Cerebellar cortex (tissue), 1 donor: ENCODE measurements at regions not wholly inside any gene's neighbourhood (a gene's known extent, or its start where the extent isn't known, plus 50 kb on each side); places are given as distances from the start of the nearest gene placed in this dataset.
"Not testable (repeated sequence)": the region's sequence is repeated elsewhere in the genome, so short reads cannot be mapped to it uniquely, and the experiment has no call there.

Source experiments
- DNase-seq: peaks from one replicate; pipeline ENCODE4 v3.0.0-alpha.2; 2015; ENCODE audit warnings: low spot score

DNA sequence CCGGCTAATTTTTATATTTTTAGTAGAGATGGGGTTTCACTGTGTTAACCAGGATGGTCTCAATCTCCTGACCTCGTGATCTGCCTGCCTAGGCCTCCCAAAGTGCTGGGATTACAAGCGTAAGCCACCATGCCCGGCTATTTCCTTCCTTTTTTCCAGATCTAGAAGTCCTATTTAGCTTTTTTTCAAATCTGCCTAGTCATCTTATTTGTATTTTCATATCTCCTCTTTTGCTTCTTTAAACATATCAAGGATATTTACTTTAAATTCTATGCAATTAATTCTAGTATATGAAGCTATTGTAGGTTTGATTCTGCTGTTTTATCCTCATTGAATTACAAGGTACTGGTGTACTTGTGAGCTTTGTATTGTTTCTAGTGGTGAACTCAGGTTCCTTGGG, 119.1 kb downstream of the MACIR start:
- DNase-seq, result not testable (repeated sequence)

DNA sequence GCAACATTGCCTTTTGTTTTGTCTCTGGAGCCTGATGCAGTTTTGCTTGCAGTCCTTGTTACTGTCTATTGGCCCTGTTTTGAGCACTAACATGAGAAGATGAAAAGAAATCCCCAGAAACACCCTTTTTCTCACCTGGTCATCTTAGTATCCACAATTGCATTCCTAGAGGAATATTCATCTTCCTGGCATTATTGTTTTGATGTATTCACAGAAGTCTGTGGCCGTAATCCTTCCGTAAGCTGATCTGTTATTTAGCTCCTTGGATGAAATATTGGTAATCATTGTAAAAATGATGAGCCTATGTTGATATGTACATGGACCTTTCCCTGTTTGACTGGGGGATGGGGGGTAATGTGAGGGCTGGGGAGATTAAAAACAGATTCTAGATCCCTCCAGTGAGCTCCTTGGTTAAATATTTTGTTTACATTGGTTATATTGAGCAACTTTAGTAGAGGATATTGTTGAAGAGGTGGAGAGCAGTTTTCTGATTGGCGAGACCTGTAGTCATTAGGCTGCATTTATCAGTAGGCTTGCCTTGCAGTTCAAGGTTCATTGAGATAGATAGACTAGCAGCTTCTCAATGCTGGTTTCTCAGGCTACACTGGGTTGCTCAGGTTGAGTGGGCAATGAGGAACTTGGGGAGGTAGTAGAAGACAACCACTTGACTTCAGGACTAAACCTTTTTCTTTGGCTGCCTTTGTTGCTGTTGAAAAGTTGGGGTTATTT, 117.5 kb downstream of the MACIR start:
- DNase-seq, result no peak

DNA sequence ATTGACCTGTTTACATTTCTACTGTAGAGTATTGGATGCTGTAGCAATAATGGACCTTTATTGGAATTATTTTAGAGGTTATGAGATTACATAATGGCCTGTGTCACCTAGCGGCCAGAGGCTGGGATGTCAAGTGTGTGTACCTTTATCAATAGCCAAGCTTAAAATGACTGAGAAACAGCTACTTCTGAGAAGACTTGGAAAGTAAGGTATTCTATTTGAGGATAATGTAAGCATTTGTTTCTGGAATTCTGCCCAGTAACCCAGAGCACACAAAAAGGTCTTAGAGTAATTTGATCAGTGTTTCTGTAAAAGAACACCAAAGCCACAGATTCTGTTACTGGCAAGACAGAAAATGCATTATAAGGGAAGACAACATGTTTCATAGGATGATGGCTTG, 116.8 kb downstream of the MACIR start:
- no peak for DNase-seq

DNA sequence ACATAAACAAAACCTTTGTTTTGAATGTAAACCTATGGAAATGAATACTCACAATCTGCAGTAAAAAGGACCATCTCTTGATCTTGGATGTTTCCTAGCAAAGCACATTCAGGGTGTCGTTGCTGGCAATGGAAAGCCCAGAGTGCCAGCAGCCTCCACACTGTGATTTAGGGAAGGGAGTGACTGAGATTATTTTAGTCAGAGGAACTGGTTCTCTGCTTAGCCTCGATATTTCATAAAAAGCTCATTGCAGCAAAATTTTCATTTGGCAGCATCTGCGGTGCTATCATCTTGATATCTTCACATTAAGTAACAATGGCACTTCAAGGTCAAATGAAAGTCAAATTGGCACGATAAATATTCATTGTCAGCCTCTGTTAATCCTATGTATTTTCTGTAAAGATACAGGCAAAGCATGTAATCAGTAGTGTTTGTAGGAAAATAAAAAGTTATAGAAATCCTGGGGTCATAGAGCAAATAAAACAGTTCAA, 116.0 kb downstream of the MACIR start:
- DNase-seq, result no peak

DNA sequence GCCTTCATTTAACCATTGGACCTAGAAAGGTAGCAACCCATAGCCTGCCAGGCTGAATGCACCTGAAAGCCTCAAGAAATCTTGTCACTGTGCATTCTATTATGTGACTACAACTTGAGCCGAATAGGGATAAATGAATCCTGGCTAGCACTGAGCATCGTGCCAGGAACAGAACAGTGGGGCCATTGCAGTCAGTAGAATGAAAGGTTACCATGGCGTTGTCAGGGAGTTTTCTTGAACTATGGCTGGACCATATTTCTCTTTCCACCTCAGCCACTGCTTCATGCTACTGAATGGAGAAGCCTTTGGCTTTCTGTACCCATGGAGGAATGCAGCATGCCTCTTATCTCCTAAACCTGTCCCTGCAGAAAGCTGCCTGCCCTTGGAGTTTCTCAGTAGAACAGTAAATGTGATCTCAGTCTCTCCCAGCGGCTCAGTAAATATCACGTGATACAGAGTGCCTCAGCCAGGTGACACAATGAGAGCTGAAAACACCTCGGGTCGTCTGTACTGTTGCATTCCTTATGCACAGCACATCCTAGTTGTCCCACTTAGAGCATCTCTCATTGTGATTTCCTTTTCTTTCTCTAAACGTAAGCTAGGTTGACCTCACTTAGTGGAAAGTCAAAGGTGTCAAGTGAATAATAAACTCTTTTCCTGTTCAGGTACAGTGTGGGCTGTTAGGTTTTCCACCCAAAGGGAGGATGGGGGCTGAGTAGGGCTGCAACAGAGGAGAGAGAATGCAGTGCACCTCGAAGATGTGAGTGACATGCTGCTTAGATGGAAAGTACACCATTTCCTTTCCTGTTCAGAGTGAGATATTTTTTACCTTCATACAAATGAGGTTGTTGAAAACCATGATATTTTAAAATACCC, 115.3 kb downstream of the MACIR start:
- DNase-seq, result no peak

DNA sequence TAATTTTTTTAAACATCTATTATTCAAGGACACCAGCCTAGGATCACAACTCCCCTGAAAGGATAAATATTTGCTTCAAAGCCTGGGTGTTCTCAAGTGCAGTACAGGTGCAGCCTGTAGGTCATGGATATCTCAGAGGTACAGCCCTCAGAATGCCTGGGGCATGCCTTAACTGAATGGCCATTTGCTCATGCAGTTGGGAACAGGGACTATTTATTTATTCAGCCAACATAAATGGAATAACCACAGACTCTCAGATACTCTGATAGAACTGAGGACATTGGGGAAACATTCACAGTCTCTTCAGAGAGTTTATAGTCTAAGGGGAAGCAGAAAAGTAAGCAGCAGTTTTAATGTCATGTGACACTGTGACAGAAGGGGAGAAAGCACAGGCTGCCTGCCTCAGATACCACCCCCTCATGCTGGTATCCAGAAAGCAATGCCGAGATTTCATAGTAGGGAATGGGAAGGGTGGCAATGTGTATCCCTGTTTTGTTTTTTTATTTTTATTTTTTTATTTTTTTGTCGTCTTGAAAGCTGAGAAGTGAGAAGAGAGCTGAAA, 112.6 kb downstream of the MACIR start:
- DNase-seq, result no peak

DNA sequence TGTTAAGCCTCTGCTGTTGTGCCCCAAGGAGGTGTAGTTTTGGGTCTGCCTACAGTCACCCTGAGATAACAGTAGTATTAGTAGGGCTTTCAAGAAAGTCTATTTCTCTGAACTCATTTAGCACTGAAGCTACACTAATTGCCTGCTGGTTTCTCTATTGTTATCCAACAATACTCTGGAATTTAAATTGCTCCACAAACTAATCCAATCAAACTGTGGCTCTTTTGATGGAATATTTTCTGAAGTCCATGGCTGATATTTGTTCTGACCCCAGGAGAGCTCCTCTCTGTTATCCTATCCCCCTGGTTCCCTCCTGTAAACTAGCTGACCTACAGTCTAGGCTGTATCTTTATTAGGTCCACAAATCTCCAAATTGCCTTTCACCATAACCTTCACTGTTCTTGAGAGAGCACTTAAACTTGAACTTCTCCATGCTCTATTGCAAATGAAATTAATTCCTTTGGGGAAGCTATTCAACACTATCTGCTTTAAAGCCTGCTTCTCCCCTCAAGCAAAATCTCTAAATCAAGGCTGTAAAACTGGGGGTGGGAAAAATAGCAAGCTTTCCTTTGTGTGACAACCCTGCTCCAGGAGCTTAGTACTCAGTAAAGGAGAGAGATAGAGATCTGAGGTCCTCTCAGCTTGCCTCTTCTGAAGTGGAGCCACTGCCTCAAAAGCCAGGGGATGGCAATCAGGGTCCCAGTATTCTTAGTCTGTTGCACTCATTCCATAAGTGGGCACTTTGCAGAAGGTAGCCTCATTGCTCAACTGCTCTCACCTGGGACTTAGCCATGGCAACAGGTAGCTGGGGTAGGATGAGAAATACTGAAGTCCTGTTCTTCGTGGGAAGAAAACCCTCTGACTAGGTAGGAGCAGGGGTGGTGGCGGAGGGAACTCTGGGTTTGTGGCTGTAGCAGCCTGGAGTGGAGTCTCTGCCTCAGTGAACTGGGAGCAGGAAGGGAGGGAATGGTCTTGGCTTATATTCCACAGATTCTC, 110.9 kb downstream of the MACIR start:
- no peak for DNase-seq

DNA sequence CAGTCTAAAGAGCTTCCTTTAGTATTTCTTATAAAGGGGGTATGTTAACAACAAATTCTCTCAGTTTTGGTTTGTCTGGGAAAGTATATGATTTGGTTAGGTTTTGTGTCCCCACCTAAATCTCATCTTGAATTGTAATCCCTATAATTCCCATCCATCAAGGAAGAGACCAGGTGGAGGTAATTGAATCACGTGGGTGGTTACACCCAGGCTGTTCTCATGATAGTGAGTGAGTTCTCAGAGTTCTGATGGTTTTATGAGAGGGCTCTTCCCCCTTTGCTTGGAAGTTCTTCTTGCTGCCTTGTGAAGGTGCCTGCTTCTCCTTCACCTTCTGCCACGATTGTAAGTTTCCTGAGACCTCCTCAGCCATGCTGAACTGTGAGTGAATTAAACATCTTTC, 109.1 kb downstream of the MACIR start:
- no peak for DNase-seq

DNA sequence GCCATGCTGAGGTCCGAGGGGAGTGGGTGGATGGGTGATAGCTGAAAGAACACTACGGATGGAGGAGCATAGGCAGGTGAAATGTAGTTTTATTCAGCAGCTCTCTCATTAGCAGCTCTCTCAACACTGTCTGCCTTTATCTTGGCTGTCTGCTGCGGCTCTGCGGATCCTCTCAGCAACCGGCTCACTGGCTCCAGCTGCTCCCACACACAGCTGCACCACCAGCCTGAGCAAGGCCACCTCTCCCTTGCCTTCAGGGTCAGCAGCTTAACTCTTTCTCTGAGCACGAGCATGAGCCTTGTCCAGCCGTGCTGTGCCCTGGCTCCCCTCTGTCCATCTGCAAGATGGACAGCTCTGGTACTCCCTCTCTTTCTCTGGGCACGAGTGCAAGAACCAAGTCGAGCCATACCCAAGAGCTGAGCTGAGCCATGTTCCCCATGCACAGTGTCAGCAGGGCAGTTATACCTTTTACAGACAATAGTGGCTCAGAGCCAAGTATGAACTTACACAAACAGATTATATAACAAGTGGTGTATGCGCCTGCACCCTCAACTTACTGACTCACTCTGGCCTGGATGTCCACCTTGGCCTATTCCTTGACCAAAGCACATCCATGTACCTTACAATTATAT, 108.5 kb downstream of the MACIR start:
- no peak for DNase-seq

DNA sequence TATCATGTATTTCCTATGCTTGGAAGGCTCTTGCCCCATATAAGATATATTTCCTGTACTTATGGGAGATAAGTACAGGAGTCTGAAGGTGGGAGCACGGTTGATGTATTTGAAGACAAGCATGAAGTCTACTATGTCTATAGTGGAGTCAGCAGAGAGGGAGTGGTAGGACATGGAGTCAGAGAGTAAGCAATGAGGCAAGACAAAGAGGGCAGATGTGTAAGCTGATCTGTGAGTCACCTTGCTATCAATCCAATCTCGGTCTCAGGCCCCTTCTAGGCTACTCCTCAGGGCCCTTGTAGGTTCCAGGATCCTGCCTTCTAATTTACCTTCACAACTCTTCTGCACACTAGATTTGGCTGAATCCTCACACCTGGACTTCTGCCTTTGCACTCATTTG, 105.5 kb downstream of the MACIR start:
- no peak for DNase-seq

DNA sequence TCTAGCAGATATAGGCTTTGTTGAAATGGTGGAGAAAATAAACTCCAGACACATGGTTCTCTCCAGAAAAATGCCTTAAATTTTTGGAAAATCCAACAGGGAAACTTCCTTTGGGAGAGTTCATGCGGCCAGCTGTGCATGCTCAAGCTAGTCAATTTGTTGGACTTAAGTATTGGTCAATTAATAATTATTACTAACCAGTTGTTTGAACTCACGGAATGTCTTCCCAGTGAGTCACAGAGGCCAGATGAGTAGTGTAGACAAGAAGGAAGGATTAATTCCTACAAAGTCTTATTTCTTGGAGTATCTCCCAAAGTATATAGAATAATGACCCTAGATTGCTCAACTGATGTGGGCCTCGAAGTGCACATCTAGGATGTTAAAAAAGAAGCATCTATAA, 103.6 kb downstream of the MACIR start:
- no peak for DNase-seq

DNA sequence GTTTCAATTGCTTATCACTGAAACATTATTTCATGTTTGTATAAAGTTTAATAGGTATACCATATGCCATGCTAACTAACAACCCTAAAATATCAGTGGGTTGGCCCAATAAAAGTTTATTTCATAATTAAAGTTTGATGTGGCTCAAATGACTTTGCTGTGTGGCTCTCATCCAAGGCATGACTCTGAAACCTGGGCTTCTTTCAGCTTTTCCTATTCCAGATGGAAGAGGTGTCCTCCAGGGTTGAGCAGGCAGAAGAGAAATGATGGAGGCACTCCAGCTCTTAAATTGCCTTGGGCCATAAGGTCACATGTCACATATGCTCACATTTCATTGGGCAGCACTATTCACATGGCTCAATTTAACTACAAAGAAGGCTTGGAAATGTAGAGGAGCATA, 101.9 kb downstream of the MACIR start:
- DNase-seq, result no peak

DNA sequence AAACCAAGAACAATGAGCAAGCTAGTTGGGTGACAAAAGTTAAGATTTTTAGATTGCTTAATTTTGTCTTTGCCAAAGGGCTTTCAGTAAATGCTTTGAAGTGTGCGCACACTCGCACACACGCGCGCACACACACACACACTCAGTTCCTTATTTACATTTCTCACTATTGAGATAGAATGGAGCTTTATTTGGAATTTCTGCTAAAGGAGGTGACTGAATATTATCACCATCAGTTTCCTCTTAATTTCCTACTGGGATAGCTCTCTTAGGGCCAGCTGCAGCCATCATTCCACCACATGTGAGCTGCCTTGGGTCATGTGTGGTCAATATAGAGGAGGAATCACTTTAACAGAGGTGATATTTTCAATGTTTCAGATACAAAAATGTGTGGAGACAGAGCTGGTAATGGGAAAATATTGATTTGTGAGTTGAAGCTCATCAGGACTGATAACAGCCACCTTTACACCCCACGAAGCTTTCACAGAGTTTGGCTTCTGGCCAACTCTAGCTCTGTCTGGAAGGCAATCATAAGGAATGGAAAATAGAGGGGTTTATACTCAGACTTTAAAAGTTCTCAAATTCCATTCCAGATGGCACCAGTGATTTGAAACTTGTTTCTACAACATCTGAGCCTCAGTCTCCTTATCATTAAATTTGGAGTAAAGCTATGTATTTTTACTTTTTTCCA, 99.9 kb downstream of the MACIR start:
- no peak for DNase-seq

DNA sequence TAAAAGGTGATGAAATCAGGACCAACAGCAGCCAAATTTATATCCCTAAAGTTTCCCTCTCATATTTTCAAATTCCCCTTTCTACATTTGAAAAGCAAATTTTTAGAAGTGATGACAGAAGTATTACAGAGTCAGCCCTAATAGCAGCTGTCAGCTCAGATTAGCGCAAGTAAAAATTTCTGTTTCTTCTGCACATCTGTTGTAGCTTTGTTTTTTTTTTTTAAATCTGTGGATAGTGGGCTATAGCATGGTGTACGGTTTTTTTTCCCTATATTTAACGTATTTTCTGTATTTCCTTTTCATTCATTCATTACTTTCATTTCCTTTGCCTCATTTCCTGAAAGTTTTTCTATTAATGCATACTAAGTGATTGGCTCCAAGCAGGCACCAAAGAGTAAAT, 99.1 kb downstream of the MACIR start:
- DNase-seq, result no peak

DNA sequence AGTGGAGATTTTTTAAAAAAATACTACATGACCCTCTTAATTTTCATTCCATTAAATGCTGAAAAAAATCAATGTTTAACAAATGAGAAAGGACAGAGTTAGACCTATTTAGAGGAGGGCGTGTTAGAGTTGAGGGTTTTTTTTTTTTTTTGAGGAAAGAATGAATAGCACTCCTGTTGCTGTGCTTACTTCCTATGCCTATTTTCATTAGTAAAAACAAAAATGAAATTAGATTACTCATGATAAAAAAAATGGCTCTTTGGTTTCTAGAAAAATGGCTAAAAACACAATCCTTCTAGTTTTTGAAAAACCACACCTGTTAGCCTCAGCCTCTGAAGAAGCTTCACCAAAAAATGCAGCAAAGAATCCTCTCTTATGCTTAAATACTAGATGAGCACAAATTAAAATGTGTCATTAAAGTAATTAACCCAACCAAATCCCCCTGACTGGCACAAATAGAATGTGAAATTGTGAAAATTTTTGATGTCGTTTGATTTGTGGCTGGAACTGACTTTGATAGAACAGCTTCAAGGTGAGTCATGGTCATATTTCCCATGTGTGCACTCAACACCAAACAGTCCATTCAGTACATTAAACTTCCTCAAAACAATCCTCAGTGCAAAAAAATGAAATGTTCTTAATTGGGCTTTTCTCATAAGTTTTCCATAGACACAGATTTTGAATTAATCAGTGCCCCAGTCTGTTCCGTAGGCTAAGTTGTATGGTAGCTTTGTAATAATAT, 98.0 kb downstream of the MACIR start:
- DNase-seq, result no peak

DNA sequence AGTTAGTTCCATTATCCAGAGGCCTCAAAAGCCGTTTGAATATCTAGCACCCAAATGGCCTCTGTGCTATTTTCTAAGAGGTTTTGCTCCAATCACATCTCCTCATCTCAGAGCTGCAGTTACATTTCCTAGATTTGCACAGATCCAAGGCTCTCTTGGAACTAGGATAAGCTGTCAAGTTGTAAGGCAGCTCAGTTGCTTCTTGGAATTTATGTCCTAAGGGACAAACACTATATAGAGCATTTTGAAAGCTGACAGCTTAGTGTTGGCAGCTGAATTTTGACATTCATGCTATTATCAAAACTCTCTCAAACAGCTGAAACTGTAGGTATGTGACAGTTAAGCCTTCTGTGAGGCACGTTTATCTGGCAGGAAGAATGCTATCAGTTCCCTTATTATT, 97.0 kb downstream of the MACIR start:
- DNase-seq, result no peak

DNA sequence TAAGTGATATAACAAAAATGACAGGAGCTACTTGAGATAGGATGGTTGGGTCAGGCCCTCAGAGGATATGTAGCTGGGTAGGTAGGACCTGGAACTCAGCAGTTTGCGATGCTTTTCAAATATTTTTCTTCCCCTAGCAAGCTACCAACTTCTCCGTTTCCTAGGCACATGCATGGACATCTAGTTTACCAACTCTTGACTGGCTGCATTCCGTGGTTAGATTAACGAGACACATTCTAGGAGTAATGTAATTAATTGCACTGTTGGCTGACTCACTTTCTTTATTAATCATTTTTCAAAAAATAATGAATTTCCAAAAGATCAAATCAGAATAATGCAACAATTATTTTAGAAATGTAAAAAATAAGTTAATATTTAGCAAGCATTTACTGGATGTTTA, 95.9 kb downstream of the MACIR start:
- no peak for DNase-seq

DNA sequence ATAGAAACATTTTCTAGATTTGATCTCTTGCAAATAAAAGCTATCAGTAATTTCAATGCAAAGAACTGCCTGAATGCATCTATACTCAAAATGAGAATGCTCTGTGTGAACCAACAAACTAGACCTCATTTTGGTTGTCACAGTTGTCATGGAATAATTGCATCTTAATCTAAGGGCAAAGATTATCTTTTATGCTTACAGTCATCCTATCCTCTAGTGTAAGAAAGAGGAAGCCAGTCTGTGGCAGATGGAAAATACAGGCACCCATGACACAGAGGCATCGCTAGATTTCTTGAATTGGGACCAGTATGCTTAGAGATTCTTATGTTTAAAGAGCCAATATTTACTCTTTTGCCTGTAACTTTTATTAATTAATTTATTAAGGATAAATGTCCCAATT, 95.0 kb downstream of the MACIR start:
- DNase-seq, result no peak

DNA sequence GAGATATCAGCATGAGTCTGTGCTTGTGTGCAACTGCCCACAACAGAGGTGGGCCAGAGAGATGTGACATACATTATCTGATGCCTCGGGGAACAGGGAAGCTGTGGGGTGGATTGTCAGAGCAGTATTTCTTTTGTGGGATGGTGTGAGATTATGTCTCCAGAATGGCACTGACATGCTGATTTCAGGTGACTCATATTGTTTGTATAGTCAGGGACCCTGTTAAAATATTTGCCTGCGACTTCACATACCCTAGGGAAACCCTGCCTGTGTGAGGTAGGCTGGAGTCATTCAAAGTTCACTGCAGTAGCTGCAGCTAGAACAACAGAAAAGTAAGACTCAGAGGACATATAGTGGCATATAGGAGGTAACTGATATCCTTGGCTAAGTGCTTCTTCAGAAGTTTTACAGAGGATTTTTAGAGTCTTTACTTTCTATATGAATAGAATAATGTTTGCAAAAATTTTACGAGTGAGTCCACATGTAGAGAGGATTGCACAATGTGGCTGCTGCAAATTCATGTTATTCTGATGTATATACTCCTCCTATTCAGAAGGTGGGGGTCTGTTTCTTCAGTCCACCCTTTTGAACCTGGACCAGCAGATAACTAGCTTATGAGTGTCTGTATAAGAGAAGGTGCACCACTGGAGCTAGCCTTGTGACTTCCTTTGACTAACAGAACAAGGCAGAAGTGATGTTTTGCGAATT, 89.3 kb downstream of the MACIR start:
- DNase-seq, result no peak
